Fibroblast of skin of left biceps (primary cell): ENCODE measurements at regions not wholly inside any gene's neighbourhood (a gene's known extent, or its start where the extent isn't known, plus 50 kb on each side); places are given as distances from the start of the nearest gene placed in this dataset.
"Not testable (repeated sequence)": the region's sequence is repeated elsewhere in the genome, so short reads cannot be mapped to it uniquely, and the experiment has no call there.

ENCODE experiments used
- DNase-seq, 2 experiments: peaks; one replicate each; pipeline ENCODE4 v3.0.0-alpha.2; 2013; ENCODE audit warnings: low read depth in 2 of 2

- no peak for DNase-seq
These were observed 106.0 kb downstream of the CXCL12 start for GRCh38 chr10:44278837-44279324.

GRCh38 chr10:44268435-44268948, 116.4 kb downstream of the CXCL12 start:
- DNase-seq, result not testable (repeated sequence)

GRCh38 chr10:44267007-44267406, 117.9 kb downstream of the CXCL12 start:
- DNase-seq, result no peak

- DNase-seq, result no peak
These were observed 120.7 kb downstream of the CXCL12 start for GRCh38 chr10:44264244-44264643.

GRCh38 chr10:44263771-44264170, 121.1 kb downstream of the CXCL12 start:
- DNase-seq, result no peak

GRCh38 chr10:44262551-44263251, 122.2 kb downstream of the CXCL12 start:
- DNase-seq, result no peak

DNA sequence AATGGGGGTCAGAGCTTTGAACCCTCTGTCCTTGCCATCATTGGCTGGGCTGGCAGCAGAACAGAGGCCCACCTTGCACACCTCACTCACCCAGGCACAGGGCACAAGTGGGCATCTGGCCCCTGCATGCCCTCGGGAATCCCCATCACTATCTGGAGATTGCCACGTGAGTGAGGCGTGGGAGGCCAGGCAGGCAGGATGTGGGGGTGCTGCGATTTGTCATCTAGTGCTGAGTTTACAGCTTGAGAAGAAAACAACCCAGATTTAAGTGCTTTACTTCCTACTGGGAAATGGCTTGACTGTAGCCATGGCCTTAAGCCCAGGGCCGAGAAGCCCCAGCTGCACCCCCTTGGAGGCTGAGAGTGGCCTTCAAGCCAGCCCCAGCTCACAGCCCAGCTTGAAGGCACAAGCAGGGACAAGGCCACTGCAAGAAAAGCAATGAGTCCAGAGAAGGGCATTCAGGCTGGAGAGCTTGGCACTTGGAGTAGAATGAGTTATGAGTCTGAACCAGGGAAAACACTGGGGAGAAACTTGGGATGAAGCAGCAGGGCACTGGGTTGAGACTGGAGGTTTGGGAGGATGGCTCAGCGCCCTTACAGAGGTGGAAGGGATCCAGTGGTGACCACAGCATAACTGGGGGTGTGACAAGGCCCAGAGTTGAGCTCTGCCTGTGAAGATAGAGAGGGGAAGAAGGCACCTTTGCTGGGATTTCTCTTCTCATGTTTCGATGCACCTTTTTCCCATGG, 123.0 kb downstream of the CXCL12 start:
- no peak for DNase-seq

GRCh38 chr10:44261296-44261695, 123.6 kb downstream of the CXCL12 start:
- DNase-seq, result no peak

- no peak for DNase-seq
These were observed 124.5 kb downstream of the CXCL12 start for GRCh38 chr10:44260286-44260928.

- no peak for DNase-seq
These were observed 125.6 kb downstream of the CXCL12 start for GRCh38 chr10:44259090-44259874.

DNA sequence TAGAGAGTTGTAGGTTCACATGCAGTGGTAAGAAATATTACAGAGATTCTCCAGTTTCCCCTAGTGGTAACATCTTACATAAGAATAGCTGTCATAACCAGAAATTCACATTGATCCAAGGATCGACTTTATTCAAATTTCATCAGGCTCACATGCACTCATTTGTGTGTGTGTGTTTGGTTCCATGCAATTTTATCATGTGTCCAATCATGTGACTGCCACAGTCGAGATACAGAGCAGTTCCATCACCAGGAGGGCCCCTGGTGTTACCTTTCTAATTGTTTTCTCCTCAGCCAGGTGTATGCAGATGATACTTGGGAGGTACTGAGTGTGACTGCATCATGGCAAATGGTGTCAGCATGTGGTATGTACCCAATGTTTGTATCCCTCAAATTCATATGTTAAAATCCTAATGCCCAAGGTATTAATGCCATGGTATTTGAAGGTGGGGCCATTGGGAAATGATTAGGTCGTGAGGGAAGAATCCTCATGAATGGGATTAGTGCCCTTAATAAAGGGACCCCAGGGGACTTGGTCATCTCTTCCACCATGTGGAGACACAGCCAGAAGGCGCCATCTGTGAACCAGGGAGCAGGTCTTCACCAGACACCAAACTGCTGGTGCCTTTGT, 126.3 kb downstream of the CXCL12 start:
- no peak for DNase-seq

GRCh38 chr10:44258019-44258418, 126.9 kb downstream of the CXCL12 start:
- no peak for DNase-seq

DNA sequence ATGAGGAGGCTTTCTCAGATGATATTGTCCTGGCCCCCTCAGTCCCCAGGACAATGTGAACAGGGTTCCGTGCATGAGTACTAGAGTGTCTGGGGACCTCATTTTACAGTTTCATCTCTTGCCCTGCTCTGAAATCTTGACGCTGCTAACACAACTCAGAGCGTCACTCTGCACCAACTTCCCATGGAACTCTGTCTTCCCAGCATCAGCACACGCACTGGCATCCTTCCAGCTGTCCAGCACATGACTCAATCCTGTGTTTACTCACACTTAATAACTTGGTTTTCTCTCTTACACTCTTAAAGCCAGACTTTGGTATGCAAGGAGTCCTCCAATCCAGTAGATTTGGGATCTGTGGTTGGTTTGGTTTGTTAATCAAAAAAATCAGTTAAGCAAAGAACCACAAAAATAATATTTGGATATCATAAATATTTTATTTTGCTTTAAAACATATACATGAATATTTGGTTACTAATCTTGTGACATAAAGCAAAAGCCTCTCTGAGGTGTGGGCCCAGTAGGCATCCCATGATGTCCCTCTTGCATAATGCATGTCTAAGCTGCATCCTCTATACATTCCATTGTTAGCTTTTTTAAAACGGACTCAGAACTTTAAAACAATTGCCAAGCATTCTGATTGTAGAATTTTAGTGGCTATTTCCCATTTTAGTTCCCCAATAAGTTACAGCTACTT, 131.0 kb downstream of the CXCL12 start:
- peak; percentile 82 for DNase-seq

- not testable (repeated sequence) for DNase-seq
These were observed 132.3 kb downstream of the CXCL12 start for GRCh38 chr10:44252631-44253030.

- not testable (repeated sequence) for DNase-seq
These were observed 135.0 kb downstream of the CXCL12 start for GRCh38 chr10:44249933-44250332.

GRCh38 chr10:44249490-44249889, 135.4 kb downstream of the CXCL12 start:
- no peak for DNase-seq

DNA sequence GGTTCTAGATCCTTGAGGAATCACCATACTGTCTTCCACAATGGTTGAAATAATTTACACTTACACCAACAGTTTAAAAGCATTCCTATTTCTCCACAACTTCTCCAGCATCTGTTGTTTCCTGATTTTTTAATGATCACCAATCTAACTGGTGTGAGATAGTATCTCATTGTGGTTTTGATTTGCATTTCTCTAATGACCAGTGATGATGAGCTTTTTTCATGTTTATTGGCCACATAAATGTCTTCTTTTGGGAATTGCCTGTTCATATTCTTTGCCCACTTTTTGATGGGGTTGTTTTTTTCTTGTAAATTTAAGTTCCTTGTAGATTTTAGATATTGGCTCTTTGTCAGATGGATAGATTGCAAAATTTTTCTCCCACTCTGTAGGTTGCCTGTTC, 138.2 kb downstream of the CXCL12 start:
- DNase-seq, result not testable (repeated sequence)

GRCh38 chr10:44246287-44246686, 138.6 kb downstream of the CXCL12 start:
- DNase-seq, result not testable (repeated sequence)

DNA sequence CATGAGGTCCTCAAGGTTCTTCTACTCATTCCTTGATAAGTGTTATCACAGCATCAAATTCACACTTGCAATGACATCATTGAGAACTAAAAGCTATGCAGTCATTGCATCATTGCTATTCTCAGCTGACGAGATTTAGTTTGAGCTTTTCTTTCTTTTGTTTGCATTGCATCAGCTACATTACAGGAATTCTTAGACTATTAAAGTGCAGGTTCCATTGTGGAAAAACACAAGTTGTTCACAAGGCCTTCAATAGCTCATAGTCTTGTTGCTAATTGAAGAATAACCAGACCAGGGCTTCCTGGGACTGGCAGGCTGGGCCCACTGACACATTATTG, 139.3 kb downstream of the CXCL12 start:
- peak in 1 of 2 experiments; percentile 33 for DNase-seq

GRCh38 chr10:44244745-44245600, 139.9 kb downstream of the CXCL12 start:
- DNase-seq, result no peak
